Liver (tissue), 8 donors: ENCODE measurements at regions not wholly inside any gene's neighbourhood (a gene's known extent, or its start where the extent isn't known, plus 50 kb on each side); places are given as distances from the start of the nearest gene placed in this dataset.

ENCODE experiments used
- DNase-seq: peaks from one replicate; pipeline ENCODE4 v3.0.0-alpha.2; 2017; ENCODE audit warnings: low spot score
- H3K27ac ChIP-seq, 2 donors: one replicate each; pipeline ENCODE4 v1.7.0; 2013; ENCODE audit warnings: inconsistent platforms in 2 of 2, low read length in 2 of 2, control low read depth in 1 of 2, low read depth in 1 of 2, mild to moderate bottlenecking in 1 of 2
- H3K27me3 ChIP-seq, 4 donors: one replicate each; pipeline versions ENCODE4 v1.6.1 to v1.7.0; 2013; ENCODE audit warnings: low read length in 3 of 4, inconsistent platforms in 1 of 4, mild to moderate bottlenecking in 1 of 4, moderate library complexity in 1 of 4; ENCODE audit not compliant: control insufficient read depth in 4 of 4, insufficient read depth in 4 of 4
- H3K36me3 ChIP-seq, 4 donors: one replicate each; pipeline versions ENCODE4 v1.6.1 to v1.7.0; 2013; ENCODE audit warnings: low read length in 3 of 4, mild to moderate bottlenecking in 3 of 4, low read depth in 1 of 4, moderate library complexity in 1 of 4; ENCODE audit not compliant: control insufficient read depth in 4 of 4, insufficient read depth in 3 of 4
- H3K4me1 ChIP-seq, 4 donors: one replicate each; pipeline versions ENCODE4 v1.6.1 to v1.7.0; 2013; ENCODE audit warnings: low read length in 3 of 4, mild to moderate bottlenecking in 3 of 4, moderate library complexity in 1 of 4; ENCODE audit not compliant: control insufficient read depth in 4 of 4, insufficient read depth in 4 of 4
- H3K4me3 ChIP-seq, 3 donors: one replicate each; pipeline versions ENCODE4 v1.6.1 to v1.7.0; 2013; ENCODE audit warnings: low read length in 3 of 3, control low read depth in 1 of 3, low read depth in 1 of 3, mild to moderate bottlenecking in 1 of 3
- H3K9ac ChIP-seq, 2 donors: one replicate each; pipeline ENCODE4 v1.7.0; 2013; ENCODE audit warnings: low read length in 2 of 2, mild to moderate bottlenecking in 2 of 2, moderate library complexity in 2 of 2, control low read depth in 1 of 2, low read depth in 1 of 2
- H3K9me3 ChIP-seq, 4 donors: one replicate each; pipeline versions ENCODE4 v1.6.1 to v1.7.0; 2013; ENCODE audit warnings: low read length in 3 of 4; ENCODE audit not compliant: control insufficient read depth in 4 of 4
- ATF3 ChIP-seq: IDR thresholded peaks from 2 replicates; pipeline ENCODE4 v1.6.1; 2016; ENCODE audit warnings: antibody characterized with exemption
- CTCF ChIP-seq: fragments of 150-350 bp; IDR thresholded peaks from 2 replicates; pipeline ENCODE4 v1.5.1; 2017; ENCODE audit warnings: improper control_type of control experiment, low read depth, low read length; ENCODE audit not compliant: missing input control
- EGR1 ChIP-seq, 2 donors: IDR thresholded peaks; 2 replicates each; pipeline ENCODE4 v1.6.1; 2016 to 2018; ENCODE audit warnings: antibody characterized with exemption in 2 of 2, low read depth in 2 of 2
- FOXA1 ChIP-seq: IDR thresholded peaks from 2 replicates; pipeline ENCODE4 v1.6.1; 2016; ENCODE audit warnings: antibody characterized with exemption
- FOXA2 ChIP-seq: IDR thresholded peaks from 2 replicates; pipeline ENCODE4 v1.6.1; 2016; ENCODE audit warnings: antibody characterized with exemption
- GABPA ChIP-seq, 2 donors: IDR thresholded peaks in 1 of 2; conservative IDR thresholded peaks in 1 of 2; 2 replicates each; pipeline ENCODE4 v1.6.1; 2016; ENCODE audit warnings: antibody characterized with exemption in 2 of 2, mild to moderate bottlenecking in 1 of 2, moderate library complexity in 1 of 2
- HNF4A ChIP-seq, 2 donors: conservative IDR thresholded peaks; 2 replicates each; pipeline ENCODE4 v1.6.1; 2016; ENCODE audit warnings: antibody characterized with exemption in 2 of 2, mild to moderate bottlenecking in 2 of 2
- HNF4G ChIP-seq: IDR thresholded peaks from 2 replicates; pipeline ENCODE4 v1.6.1; 2016; ENCODE audit warnings: antibody characterized with exemption
- JUND ChIP-seq, 2 donors: IDR thresholded peaks; 2 replicates each; pipeline ENCODE4 v1.6.1; 2016; ENCODE audit warnings: antibody characterized with exemption in 2 of 2
- MAX ChIP-seq: IDR thresholded peaks from 2 replicates; pipeline ENCODE4 v1.6.1; 2016; ENCODE audit warnings: antibody characterized with exemption
- NR2F2 ChIP-seq: IDR thresholded peaks from 2 replicates; pipeline ENCODE4 v1.6.1; 2016; ENCODE audit warnings: antibody characterized with exemption
- RAD21 ChIP-seq, 2 donors: IDR thresholded peaks; 2 replicates each; pipeline ENCODE4 v1.6.1; 2016; ENCODE audit warnings: antibody characterized with exemption in 2 of 2, mild to moderate bottlenecking in 2 of 2
- REST ChIP-seq: IDR thresholded peaks from 2 replicates; pipeline ENCODE4 v1.6.1; 2016; ENCODE audit warnings: antibody characterized with exemption, mild to moderate bottlenecking
- RXRA ChIP-seq, 2 donors: IDR thresholded peaks; 2 replicates each; pipeline ENCODE4 v1.6.1; 2017 to 2018; ENCODE audit warnings: antibody characterized with exemption in 2 of 2, mild to moderate bottlenecking in 1 of 2
- SP1 ChIP-seq: IDR thresholded peaks from 2 replicates; pipeline ENCODE4 v1.6.1; 2018; ENCODE audit warnings: antibody characterized with exemption, mild to moderate bottlenecking
- TAF1 ChIP-seq: conservative IDR thresholded peaks from 2 replicates; pipeline ENCODE4 v1.6.1; 2016; ENCODE audit warnings: antibody characterized with exemption, mild to moderate bottlenecking
- YY1 ChIP-seq: IDR thresholded peaks from 2 replicates; pipeline ENCODE4 v1.6.1; 2016; ENCODE audit warnings: antibody characterized with exemption, mild to moderate bottlenecking
- ZBTB33 ChIP-seq: IDR thresholded peaks from 2 replicates; pipeline ENCODE4 v1.6.1; 2016; ENCODE audit warnings: antibody characterized with exemption
- WGBS: extraction: QIAGEN DNeasy Blood & Tissue Kit; methylation state at CpG from one replicate; pipeline ENCODE4 v1.1.7; 2013; 5-methylcytosine and 5-hydroxymethylcytosine counted together
- donor health status: healthy.
- donor health status: healthy.
- donor health status: healthy.
- donor health status: healthy.
- donor health status: healthy.

GRCh38 chr9:135009051-135009560 lies 78.4 kb upstream of the OLFM1 start:
- 90% methylated on average over 10 of the region's 10 CpGs for WGBS
- TF ChIP-seq JUND (IDR thresholded peaks at IDR 0.05), result no peak
- TF ChIP-seq YY1, result no peak
- TF ChIP-seq ATF3, result no peak
- TF ChIP-seq REST, result no peak
- no peak for TF ChIP-seq MAX
- no peak for TF ChIP-seq FOXA1
- no peak for TF ChIP-seq FOXA2
- no peak for TF ChIP-seq HNF4G
- no peak for TF ChIP-seq GABPA (IDR thresholded peaks at IDR 0.05 in 1 of 2, conservative IDR thresholded peaks at IDR 0.05 in 1 of 2)
- no peak for TF ChIP-seq SP1
- no peak for TF ChIP-seq RAD21 (IDR thresholded peaks at IDR 0.05)
- TF ChIP-seq CTCF, result no peak
- TF ChIP-seq HNF4A (conservative IDR thresholded peaks at IDR 0.05), result no peak
- no peak for TF ChIP-seq NR2F2
- no peak for TF ChIP-seq EGR1 (IDR thresholded peaks at IDR 0.05; ENCODE audit: low read depth in 2 of 2)
- no peak for TF ChIP-seq TAF1
- TF ChIP-seq ZBTB33, result no peak
- TF ChIP-seq RXRA (IDR thresholded peaks at IDR 0.05), result no peak
- Histone ChIP-seq H3K4me3 (no peak overlapping the region), H3K9me3 (no peaks in the 10 kb centered on the region), H3K4me1 (no peaks in the 10 kb centered on the region), H3K9ac (no peak overlapping the region), H3K27me3 (peaks cover 0 to 4% (median 0%) of the 10 kb centered on the region in 4 donors), H3K36me3 (no peaks in the 10 kb centered on the region), H3K27ac (no peak overlapping the region)
- no peak for DNase-seq
